HL-60 (cell line): ENCODE measurements at regions not wholly inside any gene's neighbourhood (a gene's known extent, or its start where the extent isn't known, plus 50 kb on each side); places are given as distances from the start of the nearest gene placed in this dataset.

Experiments
- GABPA ChIP-seq: IDR thresholded peaks from 2 replicates; pipeline ENCODE4 v1.6.1; 2012; ENCODE audit warnings: low read depth
- POLR2AphosphoS5 ChIP-seq: IDR thresholded peaks from 2 replicates; pipeline ENCODE4 v1.6.1; 2012; ENCODE audit warnings: low read depth
- SPI1 ChIP-seq: IDR thresholded peaks from 2 replicates; pipeline ENCODE4 v1.6.1; 2012; ENCODE audit warnings: low read depth, mild to moderate bottlenecking, borderline replicate concordance
- TF ChIP-seq, protein P1 (sequence below): IDR thresholded peaks from one replicate; pipeline ENCODE4 v1.5.1; 2011; ENCODE audit warnings: low read length, control low read depth, inconsistent platforms; ENCODE audit not compliant: insufficient read depth
- TF ChIP-seq, protein P2 (sequence below): IDR thresholded peaks from 2 replicates; pipeline ENCODE4 v1.6.1; 2012; ENCODE audit warnings: low read depth; ENCODE audit not compliant: insufficient replicate concordance

DNA sequence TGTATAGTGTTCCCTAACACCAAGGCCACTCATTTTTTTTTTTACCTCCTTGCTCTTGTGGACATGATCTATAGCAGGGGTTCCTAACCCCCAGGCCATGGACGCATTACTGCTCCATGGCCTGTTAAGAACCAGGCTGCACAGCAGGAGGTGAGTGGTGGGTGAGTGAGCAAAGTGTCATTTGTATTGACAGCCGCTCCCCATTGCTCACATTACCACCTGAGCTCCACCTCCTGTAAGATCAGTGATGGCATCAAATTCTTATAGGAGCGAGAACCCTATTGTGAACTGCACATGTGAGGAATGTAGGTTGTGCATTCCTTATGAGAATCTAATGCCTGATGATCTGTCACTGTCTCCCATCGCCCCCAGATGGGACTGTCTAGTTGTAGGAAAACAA is 342.0 kb downstream of the SOX9 start:
- TF ChIP-seq, protein P1, sequence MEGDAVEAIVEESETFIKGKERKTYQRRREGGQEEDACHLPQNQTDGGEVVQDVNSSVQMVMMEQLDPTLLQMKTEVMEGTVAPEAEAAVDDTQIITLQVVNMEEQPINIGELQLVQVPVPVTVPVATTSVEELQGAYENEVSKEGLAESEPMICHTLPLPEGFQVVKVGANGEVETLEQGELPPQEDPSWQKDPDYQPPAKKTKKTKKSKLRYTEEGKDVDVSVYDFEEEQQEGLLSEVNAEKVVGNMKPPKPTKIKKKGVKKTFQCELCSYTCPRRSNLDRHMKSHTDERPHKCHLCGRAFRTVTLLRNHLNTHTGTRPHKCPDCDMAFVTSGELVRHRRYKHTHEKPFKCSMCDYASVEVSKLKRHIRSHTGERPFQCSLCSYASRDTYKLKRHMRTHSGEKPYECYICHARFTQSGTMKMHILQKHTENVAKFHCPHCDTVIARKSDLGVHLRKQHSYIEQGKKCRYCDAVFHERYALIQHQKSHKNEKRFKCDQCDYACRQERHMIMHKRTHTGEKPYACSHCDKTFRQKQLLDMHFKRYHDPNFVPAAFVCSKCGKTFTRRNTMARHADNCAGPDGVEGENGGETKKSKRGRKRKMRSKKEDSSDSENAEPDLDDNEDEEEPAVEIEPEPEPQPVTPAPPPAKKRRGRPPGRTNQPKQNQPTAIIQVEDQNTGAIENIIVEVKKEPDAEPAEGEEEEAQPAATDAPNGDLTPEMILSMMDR, result no peak
- TF ChIP-seq POLR2AphosphoS5 (no peak), GABPA (no peak), SPI1 (no peak)
- TF ChIP-seq, protein P2, sequence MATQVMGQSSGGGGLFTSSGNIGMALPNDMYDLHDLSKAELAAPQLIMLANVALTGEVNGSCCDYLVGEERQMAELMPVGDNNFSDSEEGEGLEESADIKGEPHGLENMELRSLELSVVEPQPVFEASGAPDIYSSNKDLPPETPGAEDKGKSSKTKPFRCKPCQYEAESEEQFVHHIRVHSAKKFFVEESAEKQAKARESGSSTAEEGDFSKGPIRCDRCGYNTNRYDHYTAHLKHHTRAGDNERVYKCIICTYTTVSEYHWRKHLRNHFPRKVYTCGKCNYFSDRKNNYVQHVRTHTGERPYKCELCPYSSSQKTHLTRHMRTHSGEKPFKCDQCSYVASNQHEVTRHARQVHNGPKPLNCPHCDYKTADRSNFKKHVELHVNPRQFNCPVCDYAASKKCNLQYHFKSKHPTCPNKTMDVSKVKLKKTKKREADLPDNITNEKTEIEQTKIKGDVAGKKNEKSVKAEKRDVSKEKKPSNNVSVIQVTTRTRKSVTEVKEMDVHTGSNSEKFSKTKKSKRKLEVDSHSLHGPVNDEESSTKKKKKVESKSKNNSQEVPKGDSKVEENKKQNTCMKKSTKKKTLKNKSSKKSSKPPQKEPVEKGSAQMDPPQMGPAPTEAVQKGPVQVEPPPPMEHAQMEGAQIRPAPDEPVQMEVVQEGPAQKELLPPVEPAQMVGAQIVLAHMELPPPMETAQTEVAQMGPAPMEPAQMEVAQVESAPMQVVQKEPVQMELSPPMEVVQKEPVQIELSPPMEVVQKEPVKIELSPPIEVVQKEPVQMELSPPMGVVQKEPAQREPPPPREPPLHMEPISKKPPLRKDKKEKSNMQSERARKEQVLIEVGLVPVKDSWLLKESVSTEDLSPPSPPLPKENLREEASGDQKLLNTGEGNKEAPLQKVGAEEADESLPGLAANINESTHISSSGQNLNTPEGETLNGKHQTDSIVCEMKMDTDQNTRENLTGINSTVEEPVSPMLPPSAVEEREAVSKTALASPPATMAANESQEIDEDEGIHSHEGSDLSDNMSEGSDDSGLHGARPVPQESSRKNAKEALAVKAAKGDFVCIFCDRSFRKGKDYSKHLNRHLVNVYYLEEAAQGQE, result no peak
